Effector memory CD4-positive, alpha-beta T cell (primary cell): ENCODE measurements at regions not wholly inside any gene's neighbourhood (a gene's known extent, or its start where the extent isn't known, plus 50 kb on each side); places are given as distances from the start of the nearest gene placed in this dataset.
"Not testable (repeated sequence)": the region's sequence is repeated elsewhere in the genome, so short reads cannot be mapped to it uniquely, and the experiment has no call there.

ENCODE experiments used
- DNase-seq, 3 donors: peaks; one replicate each; pipeline ENCODE4 v3.0.0-alpha.2; 2020
- H3K27ac ChIP-seq: 2 replicates; pipeline ENCODE4 v1.7.0; 2013; ENCODE audit warnings: mild to moderate bottlenecking, low read length, moderate library complexity; ENCODE audit not compliant: insufficient read depth, poor library complexity, severe bottlenecking
- H3K27me3 ChIP-seq: replicated peaks from 2 replicates; pipeline ENCODE4 v1.7.0; 2013; ENCODE audit warnings: mild to moderate bottlenecking, low read length; ENCODE audit not compliant: insufficient read depth, control insufficient read depth, poor library complexity, severe bottlenecking
- H3K36me3 ChIP-seq: 2 replicates; pipeline ENCODE4 v1.7.0; 2013; ENCODE audit warnings: mild to moderate bottlenecking, low read length, moderate library complexity; ENCODE audit not compliant: control insufficient read depth, insufficient read depth
- H3K4me1 ChIP-seq: 2 replicates; pipeline ENCODE4 v1.7.0; 2013; ENCODE audit warnings: low read length, mild to moderate bottlenecking; ENCODE audit not compliant: control insufficient read depth, insufficient read depth, poor library complexity, severe bottlenecking
- H3K4me3 ChIP-seq: 2 replicates; pipeline ENCODE4 v1.7.0; 2013; ENCODE audit warnings: low read length, low read depth, mild to moderate bottlenecking; ENCODE audit not compliant: insufficient read depth, poor library complexity, severe bottlenecking
- H3K9me3 ChIP-seq: 2 replicates; pipeline ENCODE4 v1.7.0; 2013; ENCODE audit warnings: mild to moderate bottlenecking, low read length, moderate library complexity; ENCODE audit not compliant: control insufficient read depth

DNA sequence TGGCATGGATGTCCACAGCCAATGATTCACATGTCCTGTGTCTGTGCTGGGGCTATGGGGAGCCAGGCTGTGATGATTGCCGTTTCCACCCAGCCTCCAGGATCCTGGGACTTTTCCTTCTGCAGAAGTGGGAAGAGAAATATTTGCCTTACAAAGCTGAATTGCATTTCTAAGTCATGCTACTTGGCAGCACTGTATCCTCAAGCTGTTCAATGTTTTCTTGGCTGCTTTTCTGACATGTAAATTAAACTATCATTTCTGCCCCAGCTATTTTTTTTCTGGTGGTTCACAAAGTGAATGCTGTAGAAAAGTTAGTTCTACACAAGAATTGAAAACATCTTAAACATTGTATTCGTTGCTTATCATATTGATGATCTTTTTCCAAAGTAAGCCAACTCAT lies 51.9 kb upstream of the TCERG1L start:
- Histone ChIP-seq H3K27ac (no peak overlapping the region), H3K36me3 (no peaks in the 10 kb centered on the region), H3K27me3 (no peaks in the 10 kb centered on the region), H3K4me1 (no peaks in the 10 kb centered on the region), H3K9me3 (no peaks in the 10 kb centered on the region), H3K4me3 (no peak overlapping the region)
- no peak for DNase-seq

DNA sequence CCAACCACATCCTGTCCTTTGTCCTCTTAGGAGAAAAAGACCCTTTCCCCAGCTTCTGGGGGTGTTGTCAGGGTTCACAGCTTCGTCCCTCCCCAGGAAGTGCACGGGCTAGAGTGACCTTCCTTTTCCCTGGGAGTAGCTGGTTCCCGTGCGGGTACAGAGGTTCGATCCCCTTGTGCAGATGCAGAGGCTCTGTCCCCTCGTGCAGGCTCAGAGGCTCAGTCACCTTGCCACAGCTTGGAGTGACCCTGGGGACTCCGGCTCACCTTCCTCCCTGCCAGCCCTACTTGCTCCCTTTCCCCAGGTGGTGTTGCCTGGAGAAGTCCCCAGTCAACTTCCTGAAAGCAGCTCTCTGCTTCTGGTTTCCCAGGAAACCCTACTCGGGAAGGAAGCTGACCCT lies 60.0 kb upstream of the TCERG1L start:
- no peak overlapping the region for H3K4me3 ChIP-seq
- no peak for DNase-seq
- H3K27ac ChIP-seq = no peak overlapping the region
- H3K36me3 ChIP-seq = no peaks in the 10 kb centered on the region
- no peaks in the 10 kb centered on the region for H3K4me1 ChIP-seq
- peaks cover 5% of the 10 kb centered on the region for H3K9me3 ChIP-seq
- H3K27me3 ChIP-seq = no peaks in the 10 kb centered on the region

DNA sequence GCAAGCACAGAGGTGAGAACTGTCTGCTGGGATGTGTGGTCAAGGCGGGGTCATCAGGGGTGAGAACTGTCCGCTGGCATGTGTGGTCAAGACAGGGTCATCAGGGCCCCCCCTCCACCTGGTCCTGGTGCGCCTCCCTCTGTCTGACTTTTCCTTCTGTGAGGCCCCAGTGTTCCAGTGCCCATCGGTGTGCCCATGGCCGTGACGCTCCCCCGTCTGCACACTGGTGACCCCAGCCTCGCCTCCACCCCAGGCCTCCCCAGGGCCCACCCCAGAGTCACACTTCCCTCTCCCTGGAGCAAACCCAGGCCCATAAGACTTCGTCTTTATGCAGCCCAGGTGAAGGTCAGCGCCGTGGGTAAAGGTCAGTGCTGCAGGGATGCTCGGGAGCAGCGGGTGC lies 70.1 kb upstream of the TCERG1L start:
- no peak overlapping the region for H3K27ac ChIP-seq
- no peak overlapping the region for H3K4me3 ChIP-seq
- no peaks in the 10 kb centered on the region for H3K9me3 ChIP-seq
- H3K36me3 ChIP-seq = no peaks in the 10 kb centered on the region
- no peaks in the 10 kb centered on the region for H3K27me3 ChIP-seq
- DNase-seq = no peak
- no peaks in the 10 kb centered on the region for H3K4me1 ChIP-seq

DNA sequence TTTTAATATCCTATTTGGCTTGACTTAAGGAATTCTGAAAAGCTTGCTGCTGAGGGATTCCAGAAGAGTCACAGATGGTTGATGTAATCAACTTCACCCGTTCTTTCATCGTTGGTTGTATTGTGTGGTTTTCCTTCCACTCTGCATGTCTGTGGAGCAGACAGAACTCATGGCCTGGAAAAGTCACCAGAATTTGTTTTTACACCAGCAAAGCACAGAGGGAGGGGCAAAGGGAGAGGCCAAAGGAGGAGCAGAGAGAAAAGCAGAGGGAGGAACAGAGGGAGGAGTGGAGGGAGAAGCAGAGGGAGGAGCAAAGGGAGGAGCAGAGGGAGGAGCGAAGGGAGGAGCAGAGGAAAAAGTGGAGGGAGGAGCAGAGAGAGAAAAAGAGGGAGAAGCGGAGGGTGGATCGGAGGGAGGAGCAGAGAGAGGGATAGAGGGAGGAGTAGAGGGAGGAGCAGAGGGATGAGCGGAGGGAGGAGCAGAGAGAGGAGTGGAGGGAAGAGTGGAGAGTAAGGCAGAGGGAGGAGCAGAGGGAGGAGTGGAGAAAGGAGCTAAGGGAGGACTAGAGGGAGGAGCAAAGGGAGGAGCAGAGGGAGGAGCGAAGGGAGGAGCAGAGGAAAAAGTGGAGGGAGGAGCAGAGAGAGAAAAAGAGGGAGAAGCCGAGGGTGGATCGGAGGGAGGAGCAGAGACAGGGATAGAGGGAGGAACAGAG lies 73.8 kb upstream of the TCERG1L start:
- not testable (repeated sequence) for H3K9me3 ChIP-seq, H3K4me3 ChIP-seq, H3K36me3 ChIP-seq

DNA sequence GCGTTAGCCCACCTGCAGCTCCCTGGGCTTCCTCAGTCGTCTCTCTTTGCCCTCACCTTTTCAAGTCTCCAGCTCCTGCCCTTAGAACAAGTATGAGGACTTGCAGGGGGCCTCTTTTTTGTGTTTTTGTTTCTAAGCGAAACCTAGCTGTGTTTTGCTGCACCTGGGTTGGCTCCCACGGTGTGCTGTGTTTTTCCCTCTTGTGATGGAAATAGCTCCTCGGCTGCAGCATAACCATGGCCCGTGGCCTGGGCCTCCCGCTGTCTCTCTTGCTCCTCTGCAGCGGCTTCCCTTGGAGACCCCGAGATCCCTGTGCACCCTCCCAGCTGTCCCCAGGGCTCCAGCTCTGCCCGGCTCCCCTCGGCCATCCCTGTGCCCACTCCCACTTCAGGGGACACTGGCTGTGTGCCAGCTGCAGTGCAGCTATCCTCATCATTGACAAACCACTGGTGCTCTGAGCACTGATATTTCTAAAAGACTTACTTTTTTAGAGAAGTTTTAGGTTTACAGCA lies 75.6 kb upstream of the TCERG1L start:
- Histone ChIP-seq H3K27ac (no peak overlapping the region), H3K36me3 (no peaks in the 10 kb centered on the region), H3K9me3 (no peaks in the 10 kb centered on the region), H3K4me1 (no peaks in the 10 kb centered on the region), H3K4me3 (no peak overlapping the region), H3K27me3 (no peaks in the 10 kb centered on the region)
- no peak for DNase-seq

More for the DNA sequence above, 73.8 kb upstream of the TCERG1L start:
- not testable (repeated sequence) for H3K27me3 ChIP-seq, DNase-seq, H3K4me1 ChIP-seq, H3K27ac ChIP-seq

DNA sequence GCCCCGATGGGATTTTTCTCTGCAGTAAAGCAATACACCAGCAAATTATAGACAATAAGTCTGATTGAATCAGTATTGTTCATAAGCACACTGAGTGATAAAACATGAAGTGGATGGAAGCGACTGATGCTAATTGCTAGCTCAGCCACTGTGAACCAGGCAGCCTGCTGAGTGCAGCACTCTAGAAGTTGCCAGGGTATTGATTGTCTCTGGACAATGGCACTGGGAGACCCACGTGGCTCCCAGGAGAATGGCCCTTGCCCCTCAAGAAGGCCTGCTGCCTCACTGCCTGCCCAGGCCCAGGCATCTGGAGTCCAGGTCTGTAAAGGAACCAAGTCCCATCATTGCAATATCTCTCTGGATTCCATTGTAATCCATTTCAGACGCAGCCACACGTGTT lies 80.4 kb upstream of the TCERG1L start:
- no peaks in the 10 kb centered on the region for H3K36me3 ChIP-seq
- H3K27ac ChIP-seq = no peak overlapping the region
- no peak for DNase-seq
- H3K4me1 ChIP-seq = no peaks in the 10 kb centered on the region
- no peak overlapping the region for H3K4me3 ChIP-seq
- no peaks in the 10 kb centered on the region for H3K9me3 ChIP-seq
- H3K27me3 ChIP-seq = no peaks in the 10 kb centered on the region

DNA sequence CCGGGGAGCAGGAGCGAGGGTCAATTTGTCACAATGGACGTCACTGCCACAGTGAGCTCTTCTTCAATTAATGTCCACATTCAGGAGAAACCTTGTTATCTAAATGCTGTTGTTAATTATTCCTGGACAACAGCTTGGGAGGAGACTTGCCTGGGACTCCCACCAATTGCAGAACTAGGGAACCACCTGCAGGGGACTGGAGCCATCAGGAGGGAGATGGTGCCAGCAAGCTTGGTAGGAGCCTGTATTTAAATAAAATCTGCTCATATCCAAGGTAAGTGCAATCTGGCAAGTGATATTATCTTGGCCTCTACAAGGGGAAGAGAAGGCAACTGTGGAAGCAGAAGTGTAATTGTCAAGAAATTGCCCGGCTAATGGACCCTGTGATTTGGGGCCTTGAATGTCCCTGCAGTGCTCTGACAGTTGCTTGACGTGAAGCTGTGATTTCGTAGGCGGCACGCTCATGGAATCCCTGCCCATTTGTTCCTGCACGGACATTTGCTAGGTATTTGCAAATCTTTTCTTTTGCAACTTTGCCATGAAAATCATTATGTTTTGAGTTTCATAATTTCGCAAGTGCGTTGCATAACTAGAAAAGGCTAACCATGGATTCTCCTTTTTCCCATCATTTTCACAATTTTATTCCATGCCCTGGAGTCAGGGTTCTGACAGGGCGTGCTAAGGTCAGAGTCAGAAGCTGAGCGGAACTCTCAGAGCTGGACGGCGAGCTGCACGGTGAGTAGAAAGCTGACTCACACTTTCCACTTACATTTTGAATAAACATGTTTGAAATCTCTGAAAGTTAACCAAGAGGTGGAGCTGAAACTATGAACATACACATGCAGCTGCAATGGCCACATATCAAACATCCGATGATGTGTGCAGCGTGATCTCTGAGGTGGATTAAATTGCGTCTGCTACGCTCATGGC lies 84.9 kb upstream of the TCERG1L start:
- Histone ChIP-seq H3K27me3 (no peaks in the 10 kb centered on the region), H3K9me3 (no peaks in the 10 kb centered on the region), H3K36me3 (no peaks in the 10 kb centered on the region), H3K27ac (no peak overlapping the region), H3K4me1 (no peaks in the 10 kb centered on the region), H3K4me3 (no peak overlapping the region)
- DNase-seq = no peak

DNA sequence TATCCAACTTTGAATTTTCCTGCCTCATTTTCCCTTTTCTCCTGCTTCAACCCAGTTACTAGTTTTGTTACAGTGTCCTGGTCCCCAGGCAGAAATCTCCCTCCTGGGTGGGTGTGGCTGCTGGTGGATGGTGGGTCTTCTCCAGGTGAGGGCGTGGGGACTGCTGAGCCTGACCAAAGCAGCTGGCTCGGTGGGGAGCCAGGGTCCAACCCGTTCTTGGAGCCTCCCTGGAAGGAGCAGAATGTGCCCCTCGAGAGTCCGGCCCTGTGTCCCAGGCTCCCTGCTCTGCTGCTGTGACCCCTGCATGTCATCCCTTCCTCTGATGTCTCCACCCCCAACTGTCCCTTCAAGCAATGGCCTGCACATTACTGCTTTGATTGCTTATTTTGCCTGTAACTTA lies 86.6 kb upstream of the TCERG1L start:
- Histone ChIP-seq H3K9me3 (no peaks in the 10 kb centered on the region), H3K27ac (no peak overlapping the region), H3K27me3 (no peaks in the 10 kb centered on the region), H3K4me1 (no peaks in the 10 kb centered on the region), H3K36me3 (no peaks in the 10 kb centered on the region), H3K4me3 (no peak overlapping the region)
- DNase-seq = no peak

DNA sequence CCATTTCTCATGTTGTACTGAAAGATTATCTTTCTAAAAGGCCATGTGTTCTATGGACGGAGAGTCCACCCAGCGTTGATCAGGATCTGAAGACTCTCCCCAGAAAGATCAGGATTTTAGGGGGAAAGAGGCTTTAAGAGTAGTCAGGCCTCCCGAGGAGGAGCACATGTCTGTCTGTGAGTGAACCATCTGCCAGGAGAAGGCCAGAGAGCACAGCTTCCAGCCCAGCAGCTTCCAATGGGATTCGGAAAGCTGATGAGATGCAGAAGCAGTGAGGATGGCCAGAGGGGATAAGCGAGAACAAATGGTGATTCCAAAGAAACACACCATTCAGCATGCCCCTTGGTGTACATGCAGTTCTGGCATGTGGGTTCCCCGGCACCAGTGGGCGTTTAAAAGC lies 88.5 kb upstream of the TCERG1L start:
- H3K9me3 ChIP-seq = no peaks in the 10 kb centered on the region
- DNase-seq = no peak

DNA sequence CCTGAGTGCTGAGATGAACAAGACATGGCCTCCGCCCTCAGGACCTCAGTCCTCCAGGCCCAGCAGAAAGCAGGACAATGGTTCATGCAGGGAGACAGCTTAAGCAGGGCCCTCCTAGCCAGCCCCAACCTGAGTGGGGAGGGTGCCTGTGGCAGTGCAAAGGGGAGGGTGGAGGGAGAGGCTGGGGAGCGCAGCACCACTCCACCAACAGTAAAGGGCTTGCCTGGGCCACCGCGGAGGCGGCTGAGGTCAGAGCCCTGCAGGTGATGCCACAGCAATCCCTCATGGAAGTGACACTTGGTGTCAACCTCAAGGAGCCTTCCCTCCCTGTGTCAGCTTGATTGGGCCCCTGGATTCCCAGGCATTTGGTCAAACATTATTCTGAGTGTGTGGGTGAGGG lies 89.0 kb upstream of the TCERG1L start:
- no peak overlapping the region for H3K4me3 ChIP-seq
- no peaks in the 10 kb centered on the region for H3K4me1 ChIP-seq
- H3K9me3 ChIP-seq = no peaks in the 10 kb centered on the region
- no peaks in the 10 kb centered on the region for H3K27me3 ChIP-seq
- no peaks in the 10 kb centered on the region for H3K36me3 ChIP-seq
- no peak for DNase-seq
- no peak overlapping the region for H3K27ac ChIP-seq

More for the DNA sequence above, 88.5 kb upstream of the TCERG1L start:
- Histone ChIP-seq H3K27ac (no peak overlapping the region), H3K4me1 (no peaks in the 10 kb centered on the region), H3K4me3 (no peak overlapping the region), H3K27me3 (no peaks in the 10 kb centered on the region), H3K36me3 (no peaks in the 10 kb centered on the region)
